Upper lobe of left lung (tissue), 6 donors: ENCODE measurements at regions not wholly inside any gene's neighbourhood (a gene's known extent, or its start where the extent isn't known, plus 50 kb on each side); places are given as distances from the start of the nearest gene placed in this dataset.

Experiments
- ATAC-seq, 2 donors: fragments of 200-7000 bp; cut with Tn5 transposase; one replicate each; pipeline ENCODE4 v1.9.1; 2022; ENCODE audit warnings: mild to moderate bottlenecking in 2 of 2, moderate library complexity in 2 of 2; ENCODE audit not compliant: low FRiP score in 2 of 2
- DNase-seq, 2 donors: peaks; one replicate each; pipeline ENCODE4 v3.0.0-alpha.2; 2019 to 2020
- H3K27ac ChIP-seq, 4 donors: fragments of 200-600 bp; sonication (generic); one replicate each; pipeline ENCODE4 v1.5.1; 2016 to 2019
- H3K27me3 ChIP-seq, 4 donors: fragments of 200-600 bp; sonication (generic); one replicate each; pipeline ENCODE4 v1.5.1; 2017 to 2019
- H3K36me3 ChIP-seq, 4 donors: fragments of 200-600 bp; sonication (generic); one replicate each; pipeline ENCODE4 v1.5.1; 2016 to 2019
- H3K4me1 ChIP-seq, 4 donors: fragments of 200-600 bp; sonication (generic); one replicate each; pipeline ENCODE4 v1.5.1; 2018 to 2019
- H3K4me3 ChIP-seq, 4 donors: fragments of 200-600 bp; sonication (generic); one replicate each; pipeline ENCODE4 v1.5.1; 2017 to 2019; ENCODE audit warnings: mild to moderate bottlenecking in 2 of 4, moderate library complexity in 1 of 4
- H3K9me3 ChIP-seq, 4 donors: fragments of 200-600 bp; sonication (generic); one replicate each; pipeline ENCODE4 v1.5.1; 2018 to 2019
- EP300 ChIP-seq, 4 donors: sonication (generic); formaldehyde crosslinking; IDR thresholded peaks; one replicate each; pipeline ENCODE4 v1.5.1; 2017; ENCODE audit warnings: antibody characterized with exemption in 4 of 4, control low read depth in 2 of 4
- POLR2A ChIP-seq, 4 donors: fragments of 450-650 bp; IDR thresholded peaks; one replicate each; pipeline ENCODE4 v1.5.1; 2016 to 2017; ENCODE audit warnings: antibody characterized with exemption in 4 of 4, mild to moderate bottlenecking in 2 of 4
- POLR2AphosphoS5 ChIP-seq, 2 donors: sonication (generic); formaldehyde crosslinking; IDR thresholded peaks; one replicate each; pipeline ENCODE4 v1.5.1; 2017; ENCODE audit warnings: antibody characterized with exemption in 2 of 2
- WGBS, 2 donors: methylation state at CpG; one replicate each; pipeline ENCODE4 v1.1.5; 2017 to 2018; 5-methylcytosine and 5-hydroxymethylcytosine counted together
- TF ChIP-seq, protein P1 (sequence below), 6 experiments: fragments of 450-650 bp in 4 of 6; fragments of 200-600 bp in 2 of 6; sonication (generic) in 2 of 6; IDR thresholded peaks; one replicate each; pipeline ENCODE4 v1.5.1; 2016 to 2019; ENCODE audit warnings: antibody characterized with exemption in 6 of 6
- donor health status: DM: no; HTN: no; CAD: no; lungs with moderate emphysema.
- donor health status: DM: no; HTN: yes; CAD: no; lungs with severe emphysema.

DNA sequence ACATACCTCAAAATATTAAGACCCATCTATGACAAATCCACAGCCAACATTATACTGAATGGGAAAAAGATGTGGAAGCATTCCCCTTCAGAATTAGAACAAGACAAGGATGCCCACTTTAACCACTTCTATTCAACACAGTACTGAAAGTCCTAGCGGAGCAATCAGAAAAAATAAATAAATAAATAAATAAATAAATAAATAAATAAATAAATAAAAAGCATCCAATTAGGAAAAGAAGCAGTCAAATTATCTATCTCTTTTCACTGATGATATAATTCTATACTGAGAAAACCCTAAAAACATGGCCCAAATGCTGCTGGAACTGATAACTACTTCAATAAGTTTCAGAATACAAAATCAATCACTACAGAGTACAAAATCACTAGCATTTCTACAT, 67.5 kb downstream of the PRR32 start:
- Histone ChIP-seq H3K27ac (no peak overlapping the region), H3K36me3 (no peaks in the 10 kb centered on the region), H3K4me3 (no peak overlapping the region), H3K9me3 (no peaks in the 10 kb centered on the region), H3K4me1 (no peaks in the 10 kb centered on the region), H3K27me3 (no peaks in the 10 kb centered on the region)
- WGBS, 2 donors = 62 to 90% methylated on average over 1 of the region's 1 CpG
- DNase-seq (no peak), ATAC-seq (no peak)
- TF ChIP-seq POLR2A (IDR thresholded peaks at IDR 0.05) (no peak), EP300 (IDR thresholded peaks at IDR 0.05) (no peak), POLR2AphosphoS5 (IDR thresholded peaks at IDR 0.05) (no peak)
- TF ChIP-seq, protein P1, sequence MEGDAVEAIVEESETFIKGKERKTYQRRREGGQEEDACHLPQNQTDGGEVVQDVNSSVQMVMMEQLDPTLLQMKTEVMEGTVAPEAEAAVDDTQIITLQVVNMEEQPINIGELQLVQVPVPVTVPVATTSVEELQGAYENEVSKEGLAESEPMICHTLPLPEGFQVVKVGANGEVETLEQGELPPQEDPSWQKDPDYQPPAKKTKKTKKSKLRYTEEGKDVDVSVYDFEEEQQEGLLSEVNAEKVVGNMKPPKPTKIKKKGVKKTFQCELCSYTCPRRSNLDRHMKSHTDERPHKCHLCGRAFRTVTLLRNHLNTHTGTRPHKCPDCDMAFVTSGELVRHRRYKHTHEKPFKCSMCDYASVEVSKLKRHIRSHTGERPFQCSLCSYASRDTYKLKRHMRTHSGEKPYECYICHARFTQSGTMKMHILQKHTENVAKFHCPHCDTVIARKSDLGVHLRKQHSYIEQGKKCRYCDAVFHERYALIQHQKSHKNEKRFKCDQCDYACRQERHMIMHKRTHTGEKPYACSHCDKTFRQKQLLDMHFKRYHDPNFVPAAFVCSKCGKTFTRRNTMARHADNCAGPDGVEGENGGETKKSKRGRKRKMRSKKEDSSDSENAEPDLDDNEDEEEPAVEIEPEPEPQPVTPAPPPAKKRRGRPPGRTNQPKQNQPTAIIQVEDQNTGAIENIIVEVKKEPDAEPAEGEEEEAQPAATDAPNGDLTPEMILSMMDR (IDR thresholded peaks at IDR 0.05) = no peak

DNA sequence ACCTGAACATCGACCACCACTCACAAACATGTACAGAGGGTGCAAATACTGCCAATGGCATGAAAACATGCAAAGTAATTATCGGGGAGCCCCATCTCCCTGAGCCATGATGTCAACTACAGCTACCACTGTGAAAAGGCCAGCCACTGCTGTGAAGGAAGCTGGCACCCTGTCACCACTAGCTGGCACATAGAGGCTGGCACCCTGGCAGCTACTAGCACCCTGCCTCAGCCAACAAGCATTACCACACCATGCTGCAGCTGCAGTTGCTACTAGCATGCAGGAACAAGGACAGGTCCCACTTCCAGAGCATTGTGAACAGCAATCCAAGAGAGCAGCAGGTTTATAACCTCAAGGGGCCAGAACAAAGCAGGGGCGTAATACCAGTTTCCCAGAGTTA, 81.4 kb downstream of the PRR32 start:
- DNase-seq (no peak), ATAC-seq (no peak)
- H3K27ac ChIP-seq = no peak overlapping the region
- no peaks in the 10 kb centered on the region for H3K27me3 ChIP-seq
- no peaks in the 10 kb centered on the region for H3K4me1 ChIP-seq
- TF ChIP-seq POLR2A (IDR thresholded peaks at IDR 0.05) (no peak), POLR2AphosphoS5 (IDR thresholded peaks at IDR 0.05) (no peak), EP300 (IDR thresholded peaks at IDR 0.05) (no peak)
- TF ChIP-seq, protein P1 (IDR thresholded peaks at IDR 0.05) = no peak
- WGBS, 2 donors = 80 to 83% methylated on average over 3 of the region's 3 CpGs
- no peak overlapping the region for H3K4me3 ChIP-seq
- H3K9me3 ChIP-seq = no peaks in the 10 kb centered on the region
- no peaks in the 10 kb centered on the region for H3K36me3 ChIP-seq

DNA sequence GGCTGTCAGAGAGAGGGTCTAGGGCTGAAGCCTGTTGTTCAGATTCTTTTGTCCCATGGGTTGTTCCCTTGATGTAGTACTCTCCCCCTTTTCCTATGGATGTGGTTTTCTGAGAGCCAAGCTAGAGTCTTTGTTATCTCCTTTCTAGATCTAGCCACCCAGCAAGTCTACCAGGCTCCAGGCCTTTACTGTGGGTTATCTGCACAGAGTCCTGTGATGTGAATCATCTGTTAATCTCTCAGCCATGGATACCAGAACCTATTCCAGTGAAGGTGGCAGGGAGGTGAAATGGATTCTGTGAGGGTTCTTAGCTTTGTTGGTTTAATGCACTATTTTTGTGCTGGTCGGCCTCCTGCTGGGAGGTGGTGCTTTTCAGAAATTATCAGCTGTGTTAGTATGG, 109.5 kb downstream of the PRR32 start:
- WGBS, 2 donors = 94% methylated on average over 1 of the region's 1 CpG; no CpG with 5 or more reads in 1 of the 2 donors
- no peak for DNase-seq
- no peaks in the 10 kb centered on the region for H3K27me3 ChIP-seq
- H3K36me3 ChIP-seq = no peaks in the 10 kb centered on the region
- ATAC-seq = no peak
- no peak overlapping the region for H3K27ac ChIP-seq
- peaks cover 0 to 6% (median 0%) of the 10 kb centered on the region in 4 donors for H3K9me3 ChIP-seq
- H3K4me1 ChIP-seq = no peaks in the 10 kb centered on the region
- TF ChIP-seq POLR2A (IDR thresholded peaks at IDR 0.05) = no peak
- no peak for TF ChIP-seq EP300 (IDR thresholded peaks at IDR 0.05)
- TF ChIP-seq POLR2AphosphoS5 (IDR thresholded peaks at IDR 0.05) = no peak
- TF ChIP-seq, protein P1 (IDR thresholded peaks at IDR 0.05) = no peak
- H3K4me3 ChIP-seq = no peak overlapping the region

DNA sequence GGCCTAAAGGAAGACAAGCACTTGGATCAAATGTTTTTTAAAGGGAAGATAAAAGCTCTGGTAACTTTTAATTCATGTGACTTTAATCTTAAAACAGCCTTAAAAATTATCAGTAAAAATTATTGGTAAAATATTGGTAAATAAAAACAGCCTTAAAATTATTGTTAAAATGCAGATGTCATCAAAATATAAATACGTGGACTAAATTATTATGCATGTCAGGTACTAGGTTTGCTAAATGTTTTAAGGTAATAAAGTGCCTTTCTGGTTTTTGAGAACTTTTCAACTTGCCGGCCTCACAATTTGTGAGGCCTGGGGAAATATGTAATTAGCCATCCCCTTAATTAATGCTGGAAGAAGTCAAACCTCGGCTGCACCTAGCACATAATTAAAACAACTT, 147.7 kb downstream of the PRR32 start:
- H3K4me1 ChIP-seq = no peaks in the 10 kb centered on the region
- no peaks in the 10 kb centered on the region for H3K9me3 ChIP-seq
- no peaks in the 10 kb centered on the region for H3K27me3 ChIP-seq
- TF ChIP-seq EP300 (IDR thresholded peaks at IDR 0.05) (no peak), POLR2A (IDR thresholded peaks at IDR 0.05) (no peak), POLR2AphosphoS5 (IDR thresholded peaks at IDR 0.05) (no peak)
- TF ChIP-seq, protein P1 (IDR thresholded peaks at IDR 0.05) = no peak
- no peak for DNase-seq
- no peak overlapping the region for H3K27ac ChIP-seq
- no peak for ATAC-seq
- no peaks in the 10 kb centered on the region for H3K36me3 ChIP-seq
- H3K4me3 ChIP-seq = no peak overlapping the region
- 80 to 85% methylated on average over 3 of the region's 3 CpGs for WGBS, 2 donors

DNA sequence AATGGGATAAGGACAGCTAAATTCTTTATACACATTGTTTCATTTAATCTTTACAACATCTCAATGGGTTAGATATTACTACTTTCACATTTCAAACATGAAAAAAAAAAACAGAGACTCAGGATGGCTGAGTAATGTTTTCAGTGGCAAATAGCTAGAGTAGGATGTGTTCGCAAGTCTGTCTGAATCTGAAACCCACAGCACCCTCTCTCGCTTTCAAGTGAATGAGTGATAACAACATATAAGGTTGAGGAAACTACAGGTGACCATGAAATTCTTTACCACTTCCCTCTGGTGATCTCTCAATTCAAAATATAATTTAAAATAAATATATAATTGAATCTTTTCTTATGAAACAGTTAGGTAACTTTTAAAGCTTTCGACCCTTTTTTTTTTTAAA, 162.6 kb downstream of the PRR32 start:
- TF ChIP-seq POLR2A (IDR thresholded peaks at IDR 0.05) (no peak), POLR2AphosphoS5 (IDR thresholded peaks at IDR 0.05) (no peak), EP300 (IDR thresholded peaks at IDR 0.05) (no peak)
- TF ChIP-seq, protein P1 (IDR thresholded peaks at IDR 0.05) = no peak
- ATAC-seq (no peak), DNase-seq (no peak)
- no peaks in the 10 kb centered on the region for H3K4me1 ChIP-seq
- WGBS, 2 donors = 80 to 88% methylated on average over 3 of the region's 3 CpGs
- H3K4me3 ChIP-seq = no peak overlapping the region
- H3K27me3 ChIP-seq = no peaks in the 10 kb centered on the region
- no peaks in the 10 kb centered on the region for H3K36me3 ChIP-seq
- no peaks in the 10 kb centered on the region for H3K9me3 ChIP-seq
- no peak overlapping the region for H3K27ac ChIP-seq
